GM12865 (cell line): ENCODE measurements at regions not wholly inside any gene's neighbourhood (a gene's known extent, or its start where the extent isn't known, plus 50 kb on each side); places are given as distances from the start of the nearest gene placed in this dataset.

ENCODE experiments used
- DNase-seq: peaks from one replicate; pipeline ENCODE4 v3.0.0; 2010; ENCODE audit warnings: low read depth
- H3K4me3 ChIP-seq: 2 replicates; pipeline ENCODE4 v1.5.1; 2011; ENCODE audit warnings: mild to moderate bottlenecking, low read depth, low read length, control low read depth
- CTCF ChIP-seq: IDR thresholded peaks from 2 replicates; pipeline ENCODE4 v1.5.1; 2011; ENCODE audit warnings: low read length, control low read depth, low read depth, inconsistent platforms; ENCODE audit not compliant: insufficient read depth; ENCODE audit errors: missing control alignments

- DNase-seq: no peak
- H3K4me3 ChIP-seq: no peak overlapping the region
- TF ChIP-seq CTCF: no peak
Measured at GRCh38 chr4:164483711-164484110, 270.2 kb upstream of the SMIM31 start.

GRCh38 chr4:164484551-164484950, 269.4 kb upstream of the SMIM31 start:
- DNase-seq: no peak
- no peak overlapping the region for H3K4me3 ChIP-seq
- no peak for TF ChIP-seq CTCF

- no peak for TF ChIP-seq CTCF
- H3K4me3 ChIP-seq: no peak overlapping the region
- no peak for DNase-seq
Measured at GRCh38 chr4:164485136-164485535, 268.8 kb upstream of the SMIM31 start.

GRCh38 chr4:164488114-164488513, 265.8 kb upstream of the SMIM31 start:
- no peak for TF ChIP-seq CTCF
- no peak for DNase-seq
- H3K4me3 ChIP-seq: no peak overlapping the region

- DNase-seq: no peak
- no peak overlapping the region for H3K4me3 ChIP-seq
- TF ChIP-seq CTCF: no peak
Measured at GRCh38 chr4:164501074-164501473, 252.9 kb upstream of the SMIM31 start.

- no peak for TF ChIP-seq CTCF
Measured at GRCh38 chr4:164503874-164504273, 250.1 kb upstream of the SMIM31 start.

GRCh38 chr4:164508097-164508496, 245.8 kb upstream of the SMIM31 start:
- DNase-seq: no peak

More at GRCh38 chr4:164503874-164504273, 250.1 kb upstream of the SMIM31 start:
- DNase-seq: no peak
- H3K4me3 ChIP-seq: no peak overlapping the region

More at GRCh38 chr4:164508097-164508496, 245.8 kb upstream of the SMIM31 start:
- no peak for TF ChIP-seq CTCF
- H3K4me3 ChIP-seq: no peak overlapping the region
